B cell (primary cell): ENCODE measurements at regions not wholly inside any gene's neighbourhood (a gene's known extent, or its start where the extent isn't known, plus 50 kb on each side); places are given as distances from the start of the nearest gene placed in this dataset.

Experiments used
- ATAC-seq: fragments of 200-7000 bp; cut with Tn5 transposase; one replicate; pipeline ENCODE4 v1.10.0; 2021; ENCODE audit warnings: low read depth, mild to moderate bottlenecking, moderate number of reproducible peaks, moderate library complexity
- CTCF ChIA-PET: fragments of 350-600 bp; sonication (Branson Sonifier 250); formaldehyde crosslinking; loops from one replicate; lab custom pipeline; 2021; ENCODE audit warnings: antibody characterized with exemption, inconsistent platforms; lab: Charles Lee
- POLR2A ChIA-PET: fragments of 350-600 bp; sonication (Branson Sonifier 250); formaldehyde crosslinking; loops from one replicate; lab custom pipeline; 2021; ENCODE audit warnings: antibody characterized with exemption; lab: Charles Lee
- DNase-seq: peaks from one replicate; pipeline ENCODE4 v3.0.0; 2013
- H2AFZ ChIP-seq: 2 replicates; pipeline ENCODE4 v1.6.1; 2012; ENCODE audit warnings: mild to moderate bottlenecking, low read depth, low read length; ENCODE audit not compliant: insufficient read depth, poor library complexity, severe bottlenecking
- H3K27ac ChIP-seq, 2 donors: 1 replicate in 1 of 2; 2 replicates in 1 of 2; pipeline ENCODE4 v1.5.1; 2012 to 2013; ENCODE audit warnings: low read length in 2 of 2, mild to moderate bottlenecking in 2 of 2, moderate library complexity in 1 of 2
- H3K27me3 ChIP-seq, 4 experiments: fragments of 200-600 bp in 1 of 4; sonication (generic) in 1 of 4; replicated peaks in 1 of 4; 1 replicate in 2 of 4; 2 replicates in 2 of 4; pipeline versions ENCODE4 v1.6.1 to v1.7.0; 2013 to 2016; ENCODE audit warnings: low read length in 3 of 4, mild to moderate bottlenecking in 2 of 4, mixed read lengths in 1 of 4, moderate library complexity in 1 of 4; ENCODE audit not compliant: insufficient read depth in 4 of 4, control insufficient read depth in 3 of 4; ENCODE audit errors: control extremely low read depth in 1 of 4
- H3K36me3 ChIP-seq, 2 experiments: replicated peaks in 1 of 2; 1 replicate in 1 of 2; 2 replicates in 1 of 2; pipeline versions ENCODE4 v1.6.1 to v1.7.1; 2013; ENCODE audit warnings: low read length in 1 of 2; ENCODE audit not compliant: insufficient read depth in 2 of 2, control insufficient read depth in 1 of 2; ENCODE audit errors: control extremely low read depth in 1 of 2, extremely low read depth in 1 of 2
- H3K4me1 ChIP-seq, 2 donors: fragments of 200-600 bp in 1 of 2; sonication (generic) in 1 of 2; 1 replicate in 1 of 2; 2 replicates in 1 of 2; pipeline versions ENCODE4 v1.5.1 to v1.6.1; 2013 to 2017; ENCODE audit warnings: low read length in 2 of 2; ENCODE audit not compliant: control insufficient read depth in 2 of 2, insufficient read depth in 2 of 2
- H3K4me2 ChIP-seq: replicated peaks from 2 replicates; pipeline ENCODE3; 2012; ENCODE audit warnings: mild to moderate bottlenecking, low read depth, low read length; ENCODE audit not compliant: poor library complexity, severe bottlenecking
- H3K4me3 ChIP-seq, 5 experiments: fragments of 200-600 bp in 1 of 5; sonication (generic) in 1 of 5; 1 replicate in 3 of 5; 2 replicates in 2 of 5; pipeline versions ENCODE4 v1.5.1 to v1.7.0; 2011 to 2016; ENCODE audit warnings: low read length in 4 of 5, mild to moderate bottlenecking in 4 of 5, low read depth in 2 of 5, control low read depth in 1 of 5, moderate library complexity in 1 of 5; ENCODE audit not compliant: insufficient read depth in 1 of 5; ENCODE audit errors: control extremely low read depth in 1 of 5, extremely low read depth in 1 of 5
- H3K79me2 ChIP-seq: fragments of 200-600 bp; sonication (generic); one replicate; pipeline ENCODE4 v1.6.0; 2016; ENCODE audit warnings: low read length; ENCODE audit not compliant: control insufficient read depth, insufficient read depth
- H3K9ac ChIP-seq: fragments of 200-600 bp; sonication (generic); 2 replicates; pipeline ENCODE4 v1.6.1; 2017; ENCODE audit warnings: mild to moderate bottlenecking, low read length, moderate library complexity
- H3K9me3 ChIP-seq, 3 donors: one replicate each; pipeline versions ENCODE4 v1.6.1 to v1.7.1; 2013; ENCODE audit warnings: low read length in 2 of 3; ENCODE audit not compliant: control insufficient read depth in 2 of 3, insufficient read depth in 1 of 3; ENCODE audit errors: control extremely low read depth in 1 of 3
- H4K20me1 ChIP-seq: 2 replicates; pipeline ENCODE4 v1.6.0; 2012; ENCODE audit warnings: mild to moderate bottlenecking, low read length; ENCODE audit not compliant: insufficient read depth, control insufficient read depth, poor library complexity, severe bottlenecking
- H3K27ac Mint-ChIP-seq: one replicate; pipeline ENCODE4 v1.8.0; 2021; ENCODE audit warnings: mixed read lengths
- H3K27me3 Mint-ChIP-seq: one replicate; pipeline ENCODE4 v1.8.0; 2021; ENCODE audit warnings: mixed read lengths
- H3K4me1 Mint-ChIP-seq: one replicate; pipeline ENCODE4 v1.8.0; 2021; ENCODE audit warnings: mixed read lengths
- H3K4me3 Mint-ChIP-seq: one replicate; pipeline ENCODE4 v1.8.0; 2021; ENCODE audit warnings: mixed read lengths
- H3K9me3 Mint-ChIP-seq: one replicate; pipeline ENCODE4 v1.8.0; 2022; ENCODE audit warnings: mixed read lengths; ENCODE audit not compliant: insufficient read depth
- CTCF ChIP-seq: fragments of 200-600 bp; IDR thresholded peaks from one replicate; pipeline ENCODE4 v1.8.0; 2022; ENCODE audit warnings: antibody characterized with exemption, mild to moderate bottlenecking
- EZH2 ChIP-seq: IDR thresholded peaks from 2 replicates; pipeline ENCODE4 v1.6.1; 2012; ENCODE audit warnings: borderline replicate concordance, low read depth, mild to moderate bottlenecking, moderate library complexity, low read length; ENCODE audit not compliant: insufficient read depth, poor library complexity, severe bottlenecking
- WGBS: methylation state at CpG from one replicate; pipeline ENCODE4 v1.1.5; 2013; ENCODE audit warnings: missing lambda C conversion rate; ENCODE audit not compliant: insufficient coverage; 5-methylcytosine and 5-hydroxymethylcytosine counted together
- intact Hi-C: fragments of 100-400 bp; cut with micrococcal nuclease; formaldehyde crosslinking; loops from one replicate; pipeline ENCODE4 v1.10.0; 2022

GRCh38 chrX:22360129-22360528, 87.4 kb downstream of the CBLL2 start:
- H3K36me3 ChIP-seq: no peaks in the 10 kb centered on the region
- H3K27me3 ChIP-seq: no peaks in the 10 kb centered on the region
- DNase-seq (no peak), ATAC-seq (no peak)
- ChIA-PET POLR2A (no interaction called here), CTCF (no interaction called here)
- H3K9me3 ChIP-seq: no peaks in the 10 kb centered on the region
- Mint-ChIP-seq H3K4me1 (no peaks in the 10 kb centered on the region), H3K9me3 (no peaks in the 10 kb centered on the region), H3K27me3 (no peaks in the 10 kb centered on the region), H3K27ac (no peak overlapping the region), H3K4me3 (no peak overlapping the region)
- H2AFZ ChIP-seq: no peak overlapping the region
- intact Hi-C loops: no loop called here
- no peak overlapping the region for H3K27ac ChIP-seq
- WGBS: 100% methylated on average over 1 of the region's 3 CpGs
- H3K79me2 ChIP-seq: no peaks in the 10 kb centered on the region
- no peak overlapping the region for H3K4me2 ChIP-seq
- H4K20me1 ChIP-seq: no peaks in the 10 kb centered on the region
- TF ChIP-seq CTCF: no peak
- no peak for TF ChIP-seq EZH2
- H3K4me3 ChIP-seq: no peak overlapping the region
- no peaks in the 10 kb centered on the region for H3K4me1 ChIP-seq
- no peak overlapping the region for H3K9ac ChIP-seq

DNA sequence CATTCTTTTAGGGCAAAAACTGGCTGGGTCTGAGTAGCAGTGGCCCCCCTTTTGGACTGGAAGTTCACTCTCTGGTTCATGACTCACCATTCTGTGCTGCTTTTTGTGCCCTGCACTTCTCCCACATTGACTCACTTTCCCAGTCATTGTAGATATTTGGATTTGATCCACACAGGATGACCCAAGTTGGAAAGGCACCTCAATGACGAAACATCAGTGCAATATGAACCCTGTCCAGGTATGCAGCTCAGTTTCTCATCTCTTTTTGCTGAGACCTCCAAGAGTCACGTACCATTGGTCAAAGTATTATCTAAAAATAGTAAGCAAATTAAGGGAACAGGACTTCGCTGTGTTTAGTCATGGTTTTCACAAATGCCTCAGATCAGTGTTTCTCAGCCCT, 92.7 kb downstream of the CBLL2 start:
- no peaks in the 10 kb centered on the region for H3K27me3 Mint-ChIP-seq
- H3K9me3 Mint-ChIP-seq: no peaks in the 10 kb centered on the region
- Histone ChIP-seq H3K4me1 (no peaks in the 10 kb centered on the region), H4K20me1 (no peaks in the 10 kb centered on the region), H3K27ac (no peak overlapping the region), H3K9ac (no peak overlapping the region), H2AFZ (no peak overlapping the region), H3K9me3 (no peaks in the 10 kb centered on the region), H3K36me3 (no peaks in the 10 kb centered on the region), H3K27me3 (no peaks in the 10 kb centered on the region), H3K4me3 (no peak overlapping the region), H3K4me2 (no peak overlapping the region), H3K79me2 (no peaks in the 10 kb centered on the region)
- intact Hi-C loops: no loop called here
- 69% methylated on average over 2 of the region's 3 CpGs for WGBS
- ChIA-PET POLR2A (no interaction called here), CTCF (no interaction called here)
- TF ChIP-seq CTCF (no peak), EZH2 (no peak)
- no peak overlapping the region for H3K4me3 Mint-ChIP-seq
- DNase-seq (no peak), ATAC-seq (no peak)
- no peaks in the 10 kb centered on the region for H3K4me1 Mint-ChIP-seq
- H3K27ac Mint-ChIP-seq: no peak overlapping the region
